Fibroblast of lung (primary cell): ENCODE measurements at regions not wholly inside any gene's neighbourhood (a gene's known extent, or its start where the extent isn't known, plus 50 kb on each side); places are given as distances from the start of the nearest gene placed in this dataset.

Experiments used
- CTCF ChIP-seq, 2 donors: IDR thresholded peaks in 1 of 2; conservative IDR thresholded peaks in 1 of 2; 1 replicate in 1 of 2; 2 replicates in 1 of 2; pipeline ENCODE4 v1.5.1; 2011 to 2012; ENCODE audit warnings: low read length in 2 of 2, control low read depth in 1 of 2, inconsistent platforms in 1 of 2, low read depth in 1 of 2, mild to moderate bottlenecking in 1 of 2
- EZH2 ChIP-seq: IDR thresholded peaks from 2 replicates; pipeline ENCODE4 v1.5.1; 2012; ENCODE audit warnings: low read length, control low read depth, mild to moderate bottlenecking; ENCODE audit errors: missing control alignments

- TF ChIP-seq CTCF (conservative IDR thresholded peaks at IDR 0.05 in 1 of 2, IDR thresholded peaks at IDR 0.05 in 1 of 2; ENCODE audit: low read depth in 1 of 2, low read length in 2 of 2) (no peak), EZH2 (no peak)
These were observed 401.2 kb downstream of the MATN1 start for GRCh38 chr1:30321996-30322858.
